ENCODE measurements at regions not wholly inside any gene's neighbourhood (a gene's known extent, or its start where the extent isn't known, plus 50 kb on each side); places are given as distances from the start of the nearest gene placed in this dataset.
"Not testable (repeated sequence)": the region's sequence is repeated elsewhere in the genome, so short reads cannot be mapped to it uniquely, and the experiment has no call there.

DNA sequence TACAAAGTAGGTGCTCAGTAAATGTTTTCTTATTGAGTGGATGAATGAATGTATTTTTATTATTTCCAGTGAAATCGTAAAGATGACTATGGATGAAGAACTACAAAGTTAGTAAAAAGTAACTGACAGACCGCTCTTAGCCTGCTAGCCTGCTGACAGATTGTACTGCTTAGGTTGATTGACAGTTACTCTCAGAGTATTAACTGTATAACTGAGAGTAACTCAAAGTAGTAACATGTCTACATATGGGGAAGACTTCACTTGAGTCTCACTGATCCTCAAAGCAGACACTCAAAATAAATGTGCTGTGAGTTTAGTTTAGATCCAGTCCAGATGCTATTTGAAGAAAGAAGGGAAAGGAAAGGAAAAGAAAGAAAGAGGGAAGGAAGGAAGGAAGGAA is 272.3 kb upstream of the AMIGO2 start:
- in situ Hi-C loops (cut with MboI; ENCODE audit: low sequenced_read_pairs) = no loop called here

DNA sequence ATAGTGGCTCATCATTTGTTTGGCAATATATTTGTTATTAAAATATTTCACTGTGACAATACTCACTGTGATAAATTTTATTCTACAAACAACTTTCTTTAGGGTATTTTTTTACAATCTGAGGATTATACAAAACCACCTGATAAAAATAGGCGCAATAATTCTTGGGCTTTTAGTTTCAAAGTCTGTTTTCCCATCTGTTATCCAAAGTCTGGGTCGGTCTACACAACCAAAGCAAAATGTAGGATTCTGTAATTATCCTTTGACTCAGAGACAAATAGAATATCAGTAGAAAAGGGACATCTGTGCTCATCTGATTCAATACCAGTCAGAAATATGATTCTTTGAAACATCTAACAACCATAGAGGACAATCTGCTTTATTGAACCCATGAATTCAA is 271.8 kb upstream of the AMIGO2 start:
- in situ Hi-C loops (cut with MboI; ENCODE audit: low sequenced_read_pairs) = no loop called here

- in situ Hi-C loops (cut with MboI; ENCODE audit: low sequenced_read_pairs) = no loop called here
These were observed 270.3 kb upstream of the AMIGO2 start for GRCh38 chr12:47350062-47350408.

DNA sequence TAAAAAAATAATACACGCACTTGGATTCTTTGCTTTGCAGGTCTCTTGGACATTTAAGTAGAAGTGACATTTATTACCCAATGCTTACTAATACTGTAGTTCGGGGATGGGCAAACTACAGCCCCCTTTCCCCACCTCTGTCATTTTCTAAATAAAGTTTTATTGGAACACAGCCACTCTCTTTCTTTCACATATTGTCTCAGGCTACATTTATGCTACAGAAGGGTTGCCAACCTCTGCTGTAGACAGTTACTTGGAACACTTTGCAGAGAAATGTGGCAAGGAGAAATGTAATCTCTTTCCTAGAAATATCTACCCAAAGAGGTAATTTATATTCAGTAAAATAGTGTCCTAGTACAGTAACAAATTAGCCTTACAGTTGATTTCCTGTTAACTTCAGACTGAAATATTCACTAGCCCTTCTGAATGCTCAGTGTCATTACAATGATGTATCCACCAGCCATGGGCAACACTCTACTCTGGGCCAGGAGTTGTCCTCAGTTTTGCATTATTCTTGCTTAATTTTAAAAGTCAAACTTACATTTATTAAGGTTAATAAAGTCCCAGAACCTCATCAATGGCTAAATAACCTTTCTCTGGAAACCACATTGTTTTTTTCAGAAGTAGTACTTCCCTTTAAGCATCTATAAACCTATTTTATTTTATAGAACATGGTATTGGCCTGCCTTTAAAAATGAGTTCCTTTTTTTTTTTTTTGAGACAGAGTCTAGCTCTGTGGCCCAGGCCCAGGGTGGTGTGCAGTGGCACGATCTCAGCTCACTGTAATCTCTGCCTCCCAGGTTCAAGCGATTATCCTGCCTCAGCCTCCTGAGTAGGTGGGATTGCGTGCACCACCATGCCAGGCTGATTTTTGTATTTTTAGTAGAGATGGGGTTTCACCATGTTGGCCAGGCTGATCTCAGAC is 269.6 kb upstream of the AMIGO2 start:
- in situ Hi-C loops (cut with MboI; ENCODE audit: low sequenced_read_pairs) = no loop called here

DNA sequence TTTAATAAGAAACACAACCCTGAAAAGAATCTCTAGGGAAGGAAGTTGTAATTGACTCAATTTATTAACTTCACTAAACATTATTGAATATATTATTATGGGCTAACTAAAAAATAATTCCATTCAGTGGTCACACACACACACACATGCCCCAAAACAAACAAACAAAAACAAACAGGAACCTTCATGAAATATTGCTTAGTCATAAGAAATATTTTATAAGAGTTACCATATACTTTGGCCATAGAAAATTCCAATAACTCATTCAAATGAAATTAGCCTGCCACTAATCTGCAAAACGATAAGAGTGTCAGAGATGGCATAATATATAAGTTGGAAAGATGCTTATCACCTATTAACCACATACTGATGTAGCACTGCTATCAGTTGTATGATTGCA is 268.4 kb upstream of the AMIGO2 start:
- in situ Hi-C loops (cut with MboI; ENCODE audit: low sequenced_read_pairs) = no loop called here

DNA sequence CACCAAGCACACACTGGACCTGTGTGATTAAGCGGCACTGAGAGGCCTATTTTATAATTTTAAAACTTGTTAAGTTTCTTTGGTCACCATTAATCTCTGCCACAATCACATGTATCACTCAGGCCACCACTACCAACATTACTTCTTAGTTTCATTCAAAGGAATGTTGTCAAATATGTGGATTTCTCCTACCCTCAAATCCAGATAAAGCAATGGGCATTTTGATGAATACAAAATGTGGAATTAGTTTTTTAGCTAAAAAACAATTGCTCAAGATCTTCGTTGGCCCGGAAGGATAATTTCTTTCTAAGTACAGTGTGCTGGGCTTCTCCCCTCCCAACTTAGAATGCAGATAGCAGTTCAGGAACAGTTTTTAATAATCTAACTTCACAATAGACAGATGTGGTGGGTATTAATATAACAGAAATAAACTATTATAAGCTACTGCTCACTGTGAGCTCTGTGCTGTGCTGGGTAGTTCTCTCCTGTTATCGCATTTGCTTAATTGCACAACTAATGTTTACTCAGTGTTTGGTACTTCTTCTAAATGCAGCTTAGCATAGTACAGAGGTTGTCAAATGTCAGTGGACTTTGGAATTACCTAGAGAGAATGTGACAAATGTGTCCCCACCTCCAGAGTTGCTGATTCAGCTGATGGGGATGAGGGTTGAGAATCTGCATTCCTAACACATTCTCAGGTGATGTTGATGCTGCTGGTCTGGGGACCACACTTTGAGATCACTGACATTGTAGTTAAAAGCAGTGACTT is 266.7 kb upstream of the AMIGO2 start:
- in situ Hi-C loops (cut with MboI; ENCODE audit: low sequenced_read_pairs) = no loop called here

GRCh38 chr12:47343684-47344567 is 264.2 kb upstream of the AMIGO2 start:
- in situ Hi-C loops (cut with MboI; ENCODE audit: low sequenced_read_pairs) = no loop called here

- in situ Hi-C loops (cut with MboI; ENCODE audit: low sequenced_read_pairs) = no loop called here
These were observed 260.8 kb upstream of the AMIGO2 start for GRCh38 chr12:47340411-47341015.

GRCh38 chr12:47337581-47337980 is 257.8 kb upstream of the AMIGO2 start:
- in situ Hi-C loops (cut with MboI; ENCODE audit: low sequenced_read_pairs) = no loop called here

GRCh38 chr12:47333271-47333858 is 253.6 kb upstream of the AMIGO2 start:
- in situ Hi-C loops (cut with MboI; ENCODE audit: low sequenced_read_pairs) = not testable (repeated sequence)

GRCh38 chr12:47328831-47329545 is 249.2 kb upstream of the AMIGO2 start:
- in situ Hi-C loops (cut with MboI; ENCODE audit: low sequenced_read_pairs) = no loop called here

GRCh38 chr12:47326190-47326589 is 246.4 kb upstream of the AMIGO2 start:
- in situ Hi-C loops (cut with MboI; ENCODE audit: low sequenced_read_pairs) = no loop called here

DNA sequence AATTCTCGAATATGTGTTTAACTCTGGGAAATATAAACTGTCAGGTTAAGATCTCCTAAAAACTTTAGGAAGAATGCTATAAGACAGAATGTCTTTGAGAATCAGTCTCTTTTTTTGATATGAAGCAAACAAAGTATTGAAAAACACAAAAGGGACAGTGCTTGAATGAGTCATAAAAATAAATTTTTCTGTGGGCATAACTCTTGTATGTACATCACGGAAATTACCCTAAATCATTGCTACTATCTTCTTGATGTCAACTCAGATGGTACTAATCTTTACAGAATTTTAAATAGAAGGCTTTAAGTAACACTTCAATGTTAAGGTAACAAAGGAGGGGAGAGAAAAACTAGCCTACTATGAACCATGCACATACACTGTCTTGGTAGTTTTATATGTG is 244.0 kb upstream of the AMIGO2 start:
- in situ Hi-C loops (cut with MboI; ENCODE audit: low sequenced_read_pairs) = loop anchor here (25.0 kb wide), 1 partner anchor 287 kb away; no protein-coding TSS in a partner anchor

DNA sequence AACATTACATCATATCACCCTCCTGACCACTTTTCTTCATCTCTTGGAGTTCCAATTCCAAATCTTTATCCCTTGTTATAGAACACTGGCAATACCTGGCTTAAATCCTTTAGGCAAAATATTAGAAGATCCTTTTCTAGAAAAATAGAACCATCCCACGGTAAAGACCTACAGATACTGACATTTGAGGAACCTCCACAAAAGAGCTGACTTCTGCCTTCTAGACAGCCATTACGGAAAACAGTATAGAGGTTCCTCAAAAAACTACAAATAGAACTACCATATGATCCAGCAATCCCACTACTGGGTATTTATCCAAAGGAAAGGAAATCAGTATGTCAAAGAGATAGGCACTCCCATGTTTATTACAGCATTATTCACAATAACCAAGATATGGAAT is 241.7 kb upstream of the AMIGO2 start:
- in situ Hi-C loops (cut with MboI; ENCODE audit: low sequenced_read_pairs) = loop anchor here (25.0 kb wide), 1 partner anchor 284 kb away; no protein-coding TSS in a partner anchor

- in situ Hi-C loops (cut with MboI; ENCODE audit: low sequenced_read_pairs) = loop anchor here (25.0 kb wide), 1 partner anchor 282 kb away; no protein-coding TSS in a partner anchor
These were observed 240.0 kb upstream of the AMIGO2 start for GRCh38 chr12:47319746-47320145.

DNA sequence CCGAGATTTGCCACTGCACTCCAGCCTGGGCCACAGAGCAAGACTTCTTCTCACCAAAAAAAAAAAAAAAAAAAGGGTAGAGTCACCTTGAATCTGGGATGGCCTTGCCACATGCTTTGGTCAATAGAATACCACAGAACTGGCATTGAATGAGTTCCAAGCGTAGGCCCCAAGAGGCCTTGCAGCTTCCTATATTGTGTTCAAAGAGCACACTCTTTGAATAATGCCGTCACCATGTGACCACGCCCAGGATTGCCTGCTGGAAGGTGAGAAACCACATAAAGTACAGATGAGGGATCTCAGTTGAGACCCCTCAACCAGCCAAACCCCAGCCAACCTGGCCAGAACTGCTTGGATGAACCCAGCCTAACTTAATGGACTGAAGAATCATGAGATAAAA is 239.2 kb upstream of the AMIGO2 start:
- in situ Hi-C loops (cut with MboI; ENCODE audit: low sequenced_read_pairs) = loop anchor here (25.0 kb wide), 1 partner anchor 282 kb away; no protein-coding TSS in a partner anchor

- in situ Hi-C loops (cut with MboI; ENCODE audit: low sequenced_read_pairs) = loop anchor here (25.0 kb wide), 1 partner anchor 280 kb away; no protein-coding TSS in a partner anchor
These were observed 237.6 kb upstream of the AMIGO2 start for GRCh38 chr12:47317175-47317915.

- in situ Hi-C loops (cut with MboI; ENCODE audit: low sequenced_read_pairs) = loop anchor here (25.0 kb wide), 1 partner anchor 279 kb away; no protein-coding TSS in a partner anchor
These were observed 236.9 kb upstream of the AMIGO2 start for GRCh38 chr12:47316609-47317049.
